RPMI7951 (cell line): ENCODE measurements at regions not wholly inside any gene's neighbourhood (a gene's known extent, or its start where the extent isn't known, plus 50 kb on each side); places are given as distances from the start of the nearest gene placed in this dataset.
"Not testable (repeated sequence)": the region's sequence is repeated elsewhere in the genome, so short reads cannot be mapped to it uniquely, and the experiment has no call there.

Experiments used
- DNase-seq: peaks from one replicate; pipeline ENCODE4 v3.0.0-alpha.2; 2012; ENCODE audit warnings: low read depth

GRCh38 chr12:63040526-63041220 is 105.7 kb upstream of the PPM1H start:
- DNase-seq, result no peak

GRCh38 chr12:63038713-63039100 is 103.8 kb upstream of the PPM1H start:
- DNase-seq, result no peak

- DNase-seq, result no peak
Measured at GRCh38 chr12:63037746-63038712, 103.1 kb upstream of the PPM1H start.

GRCh38 chr12:63036974-63037335 is 102.0 kb upstream of the PPM1H start:
- DNase-seq, result no peak

- no peak for DNase-seq
Measured at GRCh38 chr12:63036216-63036973, 101.4 kb upstream of the PPM1H start.

- DNase-seq, result no peak
Measured at GRCh38 chr12:63034601-63035000, 99.7 kb upstream of the PPM1H start.

GRCh38 chr12:63029676-63030075 is 94.7 kb upstream of the PPM1H start:
- no peak for DNase-seq

GRCh38 chr12:63028951-63029350 is 94.0 kb upstream of the PPM1H start:
- DNase-seq, result no peak

- DNase-seq, result no peak
Measured at GRCh38 chr12:63025116-63025515, 90.2 kb upstream of the PPM1H start.

GRCh38 chr12:63023926-63024325 is 89.0 kb upstream of the PPM1H start:
- DNase-seq, result no peak

- no peak for DNase-seq
Measured at GRCh38 chr12:63021116-63021515, 86.2 kb upstream of the PPM1H start.

- DNase-seq, result no peak
Measured at GRCh38 chr12:63020269-63020668, 85.3 kb upstream of the PPM1H start.

GRCh38 chr12:63018273-63018672 is 83.3 kb upstream of the PPM1H start:
- no peak for DNase-seq

GRCh38 chr12:63013302-63013701 is 78.4 kb upstream of the PPM1H start:
- no peak for DNase-seq

- no peak for DNase-seq
Measured at GRCh38 chr12:63010698-63011097, 75.7 kb upstream of the PPM1H start.

GRCh38 chr12:63008372-63008771 is 73.4 kb upstream of the PPM1H start:
- no peak for DNase-seq

- DNase-seq, result no peak
Measured at GRCh38 chr12:63007726-63008125, 72.8 kb upstream of the PPM1H start.

GRCh38 chr12:63006536-63006935 is 71.6 kb upstream of the PPM1H start:
- no peak for DNase-seq

- DNase-seq, result no peak
Measured at GRCh38 chr12:63005382-63005781, 70.4 kb upstream of the PPM1H start.

GRCh38 chr12:63003223-63003819 is 68.4 kb upstream of the PPM1H start:
- DNase-seq, result no peak

- not testable (repeated sequence) for DNase-seq
Measured at GRCh38 chr12:63002059-63002458, 67.1 kb upstream of the PPM1H start.

GRCh38 chr12:62998454-62998853 is 63.5 kb upstream of the PPM1H start:
- DNase-seq, result no peak
